ENCODE measurements at regions not wholly inside any gene's neighbourhood (a gene's known extent, or its start where the extent isn't known, plus 50 kb on each side); places are given as distances from the start of the nearest gene placed in this dataset.

GRCh38 chr6:167392631-167393316 lies 67.9 kb downstream of the TTLL2 start:
- Histone ChIP-seq H3K27ac (ENCODE audit: low read depth in 2 of 2, low read length in 1 of 2) (no peak overlapping the region), H3K36me3 (replicated peaks in 1 of 2; ENCODE audit: control insufficient read depth in 1 of 2, insufficient read depth in 2 of 2, low read length in 1 of 2) (no peaks in the 10 kb centered on the region), H3K9ac (no peak overlapping the region), H3K79me2 (ENCODE audit: insufficient read depth) (no peaks in the 10 kb centered on the region), H3K4me1 (ENCODE audit: control insufficient read depth in 1 of 2, insufficient read depth in 2 of 2, low read depth in 1 of 2, low read length in 1 of 2) (no peaks in the 10 kb centered on the region), H3K27me3 (ENCODE audit: insufficient read depth) (no peaks in the 10 kb centered on the region), H3F3A (replicated peaks; ENCODE audit: insufficient read depth) (no peaks in the 10 kb centered on the region), H3K9me2 (no peaks in the 10 kb centered on the region), H3K4me3 (ENCODE audit: low read depth in 2 of 2, low read length in 1 of 2) (no peak overlapping the region), H2AFZ (ENCODE audit: low read depth) (no peak overlapping the region), H3K4me2 (no peak overlapping the region), H3K9me3 (no peaks in the 10 kb centered on the region), H4K20me1 (ENCODE audit: insufficient read depth) (no peaks in the 10 kb centered on the region)
- CTCF ChIA-PET = interaction anchor here (0.7 kb wide), 1 partner anchor 21 kb away, joined by 4 read pairs; no protein-coding TSS in a partner anchor
- TF ChIP-seq TAF1 (IDR thresholded peaks at IDR 0.05; ENCODE audit: borderline replicate concordance, low read depth, low read length) (no peak), TEAD4 (IDR thresholded peaks at IDR 0.05; ENCODE audit: borderline replicate concordance, insufficient read depth) (no peak), USF2 (IDR thresholded peaks at IDR 0.05; ENCODE audit: borderline replicate concordance, low read depth, low read length) (no peak), EZH2phosphoT487 (IDR thresholded peaks at IDR 0.05; ENCODE audit: borderline replicate concordance, low read depth) (no peak), SIN3A (IDR thresholded peaks at IDR 0.05; ENCODE audit: borderline replicate concordance, low read depth, low read length) (no peak), USF1 (IDR thresholded peaks at IDR 0.05; ENCODE audit: borderline replicate concordance, low read depth) (no peak), MEF2A (IDR thresholded peaks at IDR 0.05; ENCODE audit: borderline replicate concordance, low read depth) (no peak), POLR2AphosphoS5 (IDR thresholded peaks at IDR 0.05; ENCODE audit: low read depth, low read length) (no peak), CTCF (IDR thresholded peaks at IDR 0.05) (no peak), PBX3 (IDR thresholded peaks at IDR 0.05) (no peak), FOXM1 (IDR thresholded peaks at IDR 0.05; ENCODE audit: low read depth) (no peak), ELF1 (IDR thresholded peaks at IDR 0.05) (no peak), NRF1 (IDR thresholded peaks at IDR 0.05; ENCODE audit: low read depth, low read length) (no peak), EP300 (IDR thresholded peaks at IDR 0.05; ENCODE audit: borderline replicate concordance in 1 of 2, low read depth in 1 of 2, low read length in 1 of 2) (no peak), GABPA (IDR thresholded peaks at IDR 0.05; ENCODE audit: low read depth) (no peak), RAD21 (IDR thresholded peaks at IDR 0.05; ENCODE audit: low read length) (no peak)
- POLR2A ChIA-PET = no interaction called here
- DNase-seq = no peak
- WGBS (ENCODE audit: low lambda C conversion rate) = 72% methylated on average over 7 of the region's 13 CpGs

All from SK-N-SH (cell line).